HG03060 (cell line): ENCODE measurements at regions not wholly inside any gene's neighbourhood (a gene's known extent, or its start where the extent isn't known, plus 50 kb on each side); places are given as distances from the start of the nearest gene placed in this dataset.
"Not testable (repeated sequence)": the region's sequence is repeated elsewhere in the genome, so short reads cannot be mapped to it uniquely, and the experiment has no call there.

ENCODE experiments used
- ATAC-seq: cut with Tn5 transposase; IDR thresholded peaks from one replicate; pipeline ENCODE4 v1.9.1; 2021; ENCODE audit warnings: low read depth, moderate number of reproducible peaks; ENCODE audit not compliant: unreplicated experiment

- no peak for ATAC-seq
Measured at GRCh38 chr9:107853461-107853860, 363.9 kb upstream of the KLF4 start.

- ATAC-seq, result no peak
Measured at GRCh38 chr9:107852891-107853290, 363.3 kb upstream of the KLF4 start.

- no peak for ATAC-seq
Measured at GRCh38 chr9:107850653-107851052, 361.1 kb upstream of the KLF4 start.

GRCh38 chr9:107847978-107848964, 358.7 kb upstream of the KLF4 start:
- no peak for ATAC-seq

- no peak for ATAC-seq
Measured at GRCh38 chr9:107842530-107842929, 353.0 kb upstream of the KLF4 start.

- ATAC-seq, result no peak
Measured at GRCh38 chr9:107841076-107841475, 351.5 kb upstream of the KLF4 start.

- ATAC-seq, result no peak
Measured at GRCh38 chr9:107839371-107839770, 349.8 kb upstream of the KLF4 start.

- ATAC-seq, result no peak
Measured at GRCh38 chr9:107838766-107839165, 349.2 kb upstream of the KLF4 start.

GRCh38 chr9:107836300-107836699, 346.7 kb upstream of the KLF4 start:
- ATAC-seq, result no peak

GRCh38 chr9:107833295-107833694, 343.7 kb upstream of the KLF4 start:
- ATAC-seq, result no peak

- ATAC-seq, result no peak
Measured at GRCh38 chr9:107832871-107833270, 343.3 kb upstream of the KLF4 start.

- ATAC-seq, result no peak
Measured at GRCh38 chr9:107830479-107830878, 340.9 kb upstream of the KLF4 start.

- no peak for ATAC-seq
Measured at GRCh38 chr9:107827884-107828283, 338.3 kb upstream of the KLF4 start.

GRCh38 chr9:107827304-107827703, 337.7 kb upstream of the KLF4 start:
- peak; percentile 79 for ATAC-seq

GRCh38 chr9:107826688-107826983, 337.1 kb upstream of the KLF4 start:
- not testable (repeated sequence) for ATAC-seq

- ATAC-seq, result no peak
Measured at GRCh38 chr9:107824556-107824955, 335.0 kb upstream of the KLF4 start.

- ATAC-seq, result no peak
Measured at GRCh38 chr9:107819772-107820565, 330.4 kb upstream of the KLF4 start.

- not testable (repeated sequence) for ATAC-seq
Measured at GRCh38 chr9:107818503-107818829, 328.9 kb upstream of the KLF4 start.

- ATAC-seq, result not testable (repeated sequence)
Measured at GRCh38 chr9:107817595-107818502, 328.3 kb upstream of the KLF4 start.

- no peak for ATAC-seq
Measured at GRCh38 chr9:107816561-107817021, 327.0 kb upstream of the KLF4 start.
